H1 (cell line): ENCODE measurements at regions not wholly inside any gene's neighbourhood (a gene's known extent, or its start where the extent isn't known, plus 50 kb on each side); places are given as distances from the start of the nearest gene placed in this dataset.

Experiments
- CTCF ChIA-PET: fragments of 300-600 bp; sonication (Branson Sonifier 250); formaldehyde crosslinking; loops from one replicate; lab custom pipeline; 2021; ENCODE audit not compliant: partially characterized antibody; lab: Charles Lee
- POLR2A ChIA-PET: fragments of 300-600 bp; sonication (Branson Sonifier 250); formaldehyde crosslinking; loops from one replicate; lab custom pipeline; 2021; ENCODE audit warnings: inconsistent platforms; ENCODE audit not compliant: partially characterized antibody; lab: Charles Lee
- DNase-seq, 2 experiments: peaks; one replicate each; pipeline versions ENCODE4 v3.0.0 to v3.0.0-alpha.2; 2010 to 2022; ENCODE audit warnings: low spot score in 2 of 2, low read depth in 1 of 2, mixed read lengths in 1 of 2
- FAIRE-seq: peaks from 2 replicates; lab custom pipeline; 2011; peaks lifted over from hg19 to GRCh38; lab: Jason Lieb, UNC
- H2AFZ ChIP-seq: 2 replicates; pipeline ENCODE4 v1.8.1; 2012; ENCODE audit warnings: low read length, inconsistent platforms
- H2AK5ac ChIP-seq: 2 replicates; pipeline ENCODE4 v1.6.1; 2013; ENCODE audit warnings: low read depth, low read length
- H2BK120ac ChIP-seq: replicated peaks from 2 replicates; pipeline ENCODE3; 2013; ENCODE audit warnings: low read depth, low read length, inconsistent platforms
- H2BK12ac ChIP-seq: 2 replicates; pipeline ENCODE4 v1.6.1; 2013; ENCODE audit warnings: low read depth, low read length
- H2BK15ac ChIP-seq: 2 replicates; pipeline ENCODE4 v1.6.1; 2013; ENCODE audit warnings: low read length
- H2BK20ac ChIP-seq: 2 replicates; pipeline ENCODE4 v1.6.1; 2013; ENCODE audit warnings: low read length
- H2BK5ac ChIP-seq: 2 replicates; pipeline ENCODE4 v1.6.1; 2013; ENCODE audit warnings: low read depth, low read length
- H3K14ac ChIP-seq: 2 replicates; pipeline ENCODE4 v1.6.1; 2013; ENCODE audit warnings: inconsistent platforms; ENCODE audit not compliant: insufficient read length
- H3K18ac ChIP-seq: 2 replicates; pipeline ENCODE4 v1.6.1; 2013; ENCODE audit warnings: low read length; ENCODE audit errors: extremely low read depth
- H3K23ac ChIP-seq: 2 replicates; pipeline ENCODE4 v1.6.1; 2013; ENCODE audit warnings: inconsistent platforms; ENCODE audit not compliant: insufficient read length
- H3K23me2 ChIP-seq: 2 replicates; pipeline ENCODE4 v1.6.1; 2013; ENCODE audit warnings: low read depth, low read length
- H3K27ac ChIP-seq: 2 replicates; pipeline ENCODE4 v1.6.1; 2011; ENCODE audit warnings: low read depth, low read length, inconsistent platforms
- H3K27me3 ChIP-seq, 4 experiments: replicated peaks in 1 of 4; 1 replicate in 1 of 4; 2 replicates in 3 of 4; pipeline versions ENCODE4 v1.6.1 to v1.8.1; 2011 to 2013; ENCODE audit warnings: low read length in 3 of 4, mild to moderate bottlenecking in 3 of 4, inconsistent platforms in 2 of 4, mixed read lengths in 2 of 4, moderate library complexity in 1 of 4; ENCODE audit not compliant: control insufficient read depth in 3 of 4, insufficient read depth in 3 of 4; ENCODE audit errors: extremely low read depth in 1 of 4
- H3K36me3 ChIP-seq, 4 experiments: 2 replicates each; pipeline versions ENCODE4 v1.6.1 to v1.8.1; 2011 to 2013; ENCODE audit warnings: mild to moderate bottlenecking in 4 of 4, low read length in 3 of 4, moderate library complexity in 2 of 4, control low read depth in 1 of 4, inconsistent platforms in 1 of 4; ENCODE audit not compliant: insufficient read depth in 4 of 4, control insufficient read depth in 2 of 4
- H3K4ac ChIP-seq: replicated peaks from 2 replicates; pipeline ENCODE3; 2013; ENCODE audit warnings: low read length, low read depth, mixed read lengths, inconsistent platforms; ENCODE audit not compliant: insufficient read length
- H3K4me1 ChIP-seq, 4 experiments: replicated peaks in 1 of 4; 1 replicate in 1 of 4; 2 replicates in 3 of 4; pipeline versions ENCODE4 v1.6.1 to v1.8.1; 2011 to 2013; ENCODE audit warnings: low read length in 3 of 4, inconsistent platforms in 2 of 4, mixed read lengths in 1 of 4; ENCODE audit not compliant: insufficient read depth in 4 of 4, control insufficient read depth in 3 of 4
- H3K4me2 ChIP-seq, 2 experiments: 2 replicates each; pipeline versions ENCODE4 v1.6.1 to v1.8.1; 2011 to 2013; ENCODE audit warnings: low read depth in 2 of 2, low read length in 2 of 2, control low read depth in 1 of 2, inconsistent platforms in 1 of 2, mild to moderate bottlenecking in 1 of 2; ENCODE audit not compliant: insufficient read depth in 1 of 2
- H3K4me3 ChIP-seq, 4 experiments: fragments of 200-600, 300-600 bp in 1 of 4; sonication (generic), shearing (Covaris generic), sonication (Bioruptor Twin) in 1 of 4; 2 replicates each; pipeline versions ENCODE4 v1.5.1 to v1.8.1; 2011 to 2016; ENCODE audit warnings: low read length in 4 of 4, low read depth in 3 of 4, control low read depth in 2 of 4, inconsistent platforms in 2 of 4, mild to moderate bottlenecking in 2 of 4, mixed read lengths in 1 of 4, moderate library complexity in 1 of 4; ENCODE audit not compliant: insufficient read depth in 2 of 4; ENCODE audit errors: extremely low read depth in 1 of 4
- H3K56ac ChIP-seq: replicated peaks from 2 replicates; pipeline ENCODE3; 2013; ENCODE audit warnings: low read depth, mild to moderate bottlenecking, mixed read lengths, low read length, inconsistent platforms; ENCODE audit not compliant: insufficient read length
- H3K79me1 ChIP-seq: 2 replicates; pipeline ENCODE4 v1.6.1; 2013; ENCODE audit warnings: low read depth, low read length, control low read depth
- H3K79me2 ChIP-seq, 2 experiments: 2 replicates each; pipeline versions ENCODE4 v1.6.1 to v1.8.1; 2012 to 2013; ENCODE audit warnings: low read length in 2 of 2, mild to moderate bottlenecking in 2 of 2, inconsistent platforms in 1 of 2; ENCODE audit not compliant: insufficient read depth in 2 of 2, control insufficient read depth in 1 of 2
- H3K9ac ChIP-seq, 4 experiments: replicated peaks in 1 of 4; 1 replicate in 1 of 4; 2 replicates in 3 of 4; pipeline versions ENCODE4 v1.6.1 to v1.8.1; 2011 to 2013; ENCODE audit warnings: low read depth in 3 of 4, low read length in 3 of 4, control low read depth in 2 of 4, mild to moderate bottlenecking in 2 of 4, moderate library complexity in 2 of 4, inconsistent platforms in 1 of 4; ENCODE audit errors: extremely low read depth in 1 of 4
- H3K9me3 ChIP-seq, 2 experiments: 2 replicates each; pipeline versions ENCODE4 v1.6.1 to v1.8.1; 2012 to 2013; ENCODE audit warnings: mild to moderate bottlenecking in 2 of 2, moderate library complexity in 2 of 2, control low read depth in 1 of 2, inconsistent platforms in 1 of 2, low read depth in 1 of 2, low read length in 1 of 2, mixed read lengths in 1 of 2; ENCODE audit not compliant: insufficient read depth in 2 of 2
- H4K20me1 ChIP-seq, 2 experiments: replicated peaks in 1 of 2; 2 replicates each; pipeline versions ENCODE3 to v1.8.1; 2011 to 2013; ENCODE audit warnings: inconsistent platforms in 2 of 2, low read length in 2 of 2, mild to moderate bottlenecking in 1 of 2; ENCODE audit not compliant: insufficient read depth in 2 of 2, control insufficient read depth in 1 of 2
- H4K5ac ChIP-seq: 2 replicates; pipeline ENCODE4 v1.6.1; 2013; ENCODE audit warnings: low read length, low read depth, mixed read lengths, inconsistent platforms; ENCODE audit not compliant: insufficient read length
- H4K8ac ChIP-seq: 2 replicates; pipeline ENCODE4 v1.8.0; 2013; ENCODE audit warnings: mild to moderate bottlenecking, moderate library complexity, low read length, inconsistent platforms; ENCODE audit not compliant: insufficient read depth; ENCODE audit errors: extremely low read depth
- H4K91ac ChIP-seq: replicated peaks from 2 replicates; pipeline ENCODE3; 2013; ENCODE audit warnings: low read length, mixed read lengths, inconsistent platforms; ENCODE audit not compliant: insufficient read length
- EZH2 ChIP-seq: fragments of 200-600 bp; sonication (generic); IDR thresholded peaks from 2 replicates; pipeline ENCODE4 v1.7.1; 2012; ENCODE audit warnings: low read depth, mild to moderate bottlenecking, moderate library complexity, low read length, inconsistent platforms; ENCODE audit not compliant: severe bottlenecking
- GTF2F1 ChIP-seq: IDR thresholded peaks from 2 replicates; pipeline ENCODE4 v1.6.1; 2012; ENCODE audit warnings: low read depth, low read length, improper control_type of control experiment, borderline replicate concordance
- JUN ChIP-seq: IDR thresholded peaks from 2 replicates; pipeline ENCODE4 v1.6.1; 2011; ENCODE audit warnings: low read depth, mild to moderate bottlenecking, improper control_type of control experiment, low read length
- KDM4A ChIP-seq: IDR thresholded peaks from one replicate; pipeline ENCODE4 v1.7.1; 2012; ENCODE audit warnings: low read depth, mild to moderate bottlenecking, moderate library complexity, low read length, inconsistent platforms; ENCODE audit not compliant: severe bottlenecking
- MAFK ChIP-seq: IDR thresholded peaks from 2 replicates; pipeline ENCODE4 v1.6.1; 2012; ENCODE audit warnings: low read depth, mild to moderate bottlenecking, improper control_type of control experiment, low read length
- POLR2AphosphoS5 ChIP-seq: IDR thresholded peaks from 2 replicates; pipeline ENCODE4 v1.6.1; 2011; ENCODE audit warnings: low read depth, low read length
- SIX5 ChIP-seq: IDR thresholded peaks from 2 replicates; pipeline ENCODE4 v1.6.1; 2011; ENCODE audit warnings: mild to moderate bottlenecking, low read depth, low read length
- SP1 ChIP-seq: IDR thresholded peaks from 2 replicates; pipeline ENCODE4 v1.6.1; 2011; ENCODE audit warnings: low read depth, low read length
- TAF1 ChIP-seq: IDR thresholded peaks from 2 replicates; pipeline ENCODE4 v1.6.1; 2011; ENCODE audit warnings: mild to moderate bottlenecking, low read depth, low read length
- USF2 ChIP-seq: IDR thresholded peaks from 2 replicates; pipeline ENCODE4 v1.6.1; 2011; ENCODE audit warnings: low read length, improper control_type of control experiment
- WGBS, 2 experiments: shearing (Covaris generic) in 1 of 2; methylation state at CpG; one replicate each; pipeline versions ENCODE4 v1.1.6 to v1.1.7; 2013 to 2015; ENCODE audit warnings: low lambda C conversion rate in 2 of 2, mixed read lengths in 2 of 2, inconsistent platforms in 1 of 2, low coverage in 1 of 2, missing lambda C conversion rate in 1 of 2; ENCODE audit not compliant: insufficient replicate concordance in 2 of 2, insufficient coverage in 1 of 2, insufficient read length in 1 of 2; ENCODE audit errors: extremely low coverage in 1 of 2, missing lambda C conversion rate in 1 of 2; 5-methylcytosine and 5-hydroxymethylcytosine counted together

- H3K56ac ChIP-seq, result no peak overlapping the region
- no peak overlapping the region for H3K27ac ChIP-seq
- H3K18ac ChIP-seq, result no peak overlapping the region
- H2AFZ ChIP-seq, result no peak overlapping the region
- H3K79me2 ChIP-seq, result no peaks in the 10 kb centered on the region
- no peak overlapping the region for H4K5ac ChIP-seq
- H3K23me2 ChIP-seq, result no peaks in the 10 kb centered on the region
- no peak overlapping the region for H3K9ac ChIP-seq
- ChIA-PET POLR2A (no interaction called here), CTCF (interaction anchor here (0.6 to 1.0 kb wide), 4 partner anchors 9 to 45 kb away, joined by 3 to 5 read pairs (median 3); no protein-coding TSS in a partner anchor)
- no peak overlapping the region for H2BK120ac ChIP-seq
- no peak overlapping the region for H4K8ac ChIP-seq
- H3K36me3 ChIP-seq, result no peaks in the 10 kb centered on the region; a peak in 1 of 8 replicates
- H3K4me2 ChIP-seq, result no peak overlapping the region
- H2AK5ac ChIP-seq, result no peak overlapping the region
- H2BK15ac ChIP-seq, result no peak overlapping the region
- no peak overlapping the region for H3K23ac ChIP-seq
- no peak overlapping the region for H2BK20ac ChIP-seq
- DNase-seq, result no peak
- no peak for FAIRE-seq
- H3K14ac ChIP-seq, result no peak overlapping the region
- no peaks in the 10 kb centered on the region for H3K27me3 ChIP-seq
- no peak overlapping the region for H3K4me3 ChIP-seq
- no peaks in the 10 kb centered on the region for H3K79me1 ChIP-seq
- no peaks in the 10 kb centered on the region for H3K9me3 ChIP-seq
- H4K20me1 ChIP-seq, result no peaks in the 10 kb centered on the region
- no peak overlapping the region for H4K91ac ChIP-seq
- WGBS, 2 experiments, result 92% methylated on average over 8 of the region's 8 CpGs; no CpG with 5 or more reads in 1 of the 2 experiments
- no peak overlapping the region for H2BK5ac ChIP-seq
- H3K4me1 ChIP-seq, result no peaks in the 10 kb centered on the region
- H2BK12ac ChIP-seq, result no peak overlapping the region
- H3K4ac ChIP-seq, result no peak overlapping the region
- TF ChIP-seq GTF2F1 (no peak), JUN (no peak), KDM4A (no peak), SP1 (no peak), SIX5 (no peak), POLR2AphosphoS5 (no peak), EZH2 (no peak), USF2 (no peak), TAF1 (no peak), MAFK (no peak)
Measured at GRCh38 chr18:2179498-2180183, 391.7 kb downstream of the METTL4 start.
